OCI-LY1 (cell line): ENCODE measurements at regions not wholly inside any gene's neighbourhood (a gene's known extent, or its start where the extent isn't known, plus 50 kb on each side); places are given as distances from the start of the nearest gene placed in this dataset.

Source experiments
- EZH2 ChIP-seq: fragments of 200-600 bp; sonication (generic), shearing (Covaris generic); IDR thresholded peaks from 2 replicates; pipeline ENCODE4 v1.8.0; 2017; ENCODE audit warnings: borderline replicate concordance, mixed run types, mild to moderate bottlenecking, antibody characterized with exemption, low read length, moderate library complexity, mixed read lengths
- TF ChIP-seq, protein P1 (sequence below): fragments of 200-600 bp; sonication (generic), shearing (Covaris generic); IDR thresholded peaks from 2 replicates; pipeline ENCODE4 v1.5.1; 2017; ENCODE audit warnings: mild to moderate bottlenecking, antibody characterized with exemption, low read length, moderate library complexity, mixed read lengths

DNA sequence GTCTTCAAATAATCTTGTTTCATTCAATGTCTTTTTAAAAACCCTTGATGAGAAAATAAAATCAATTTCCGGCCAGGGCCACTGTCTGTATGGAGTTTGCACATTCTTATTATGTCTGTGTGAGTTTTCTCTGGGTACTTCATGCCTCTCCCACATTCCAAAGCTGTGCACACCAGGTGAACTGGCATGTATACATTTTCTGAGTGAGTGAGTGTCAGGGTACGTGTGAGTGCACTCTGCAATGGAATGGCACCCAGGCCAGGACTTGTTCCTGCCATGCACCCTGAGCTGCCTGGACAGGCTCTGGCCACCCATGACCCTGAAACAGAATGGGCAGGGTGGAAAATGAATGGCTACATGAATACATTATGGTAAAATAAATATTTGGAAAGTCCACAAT lies 61.3 kb downstream of the UBE2NL start:
- TF ChIP-seq, protein P1, sequence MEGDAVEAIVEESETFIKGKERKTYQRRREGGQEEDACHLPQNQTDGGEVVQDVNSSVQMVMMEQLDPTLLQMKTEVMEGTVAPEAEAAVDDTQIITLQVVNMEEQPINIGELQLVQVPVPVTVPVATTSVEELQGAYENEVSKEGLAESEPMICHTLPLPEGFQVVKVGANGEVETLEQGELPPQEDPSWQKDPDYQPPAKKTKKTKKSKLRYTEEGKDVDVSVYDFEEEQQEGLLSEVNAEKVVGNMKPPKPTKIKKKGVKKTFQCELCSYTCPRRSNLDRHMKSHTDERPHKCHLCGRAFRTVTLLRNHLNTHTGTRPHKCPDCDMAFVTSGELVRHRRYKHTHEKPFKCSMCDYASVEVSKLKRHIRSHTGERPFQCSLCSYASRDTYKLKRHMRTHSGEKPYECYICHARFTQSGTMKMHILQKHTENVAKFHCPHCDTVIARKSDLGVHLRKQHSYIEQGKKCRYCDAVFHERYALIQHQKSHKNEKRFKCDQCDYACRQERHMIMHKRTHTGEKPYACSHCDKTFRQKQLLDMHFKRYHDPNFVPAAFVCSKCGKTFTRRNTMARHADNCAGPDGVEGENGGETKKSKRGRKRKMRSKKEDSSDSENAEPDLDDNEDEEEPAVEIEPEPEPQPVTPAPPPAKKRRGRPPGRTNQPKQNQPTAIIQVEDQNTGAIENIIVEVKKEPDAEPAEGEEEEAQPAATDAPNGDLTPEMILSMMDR: no peak
- TF ChIP-seq EZH2: no peak
